Neuronal stem cell (in vitro differentiated cells): ENCODE measurements at regions not wholly inside any gene's neighbourhood (a gene's known extent, or its start where the extent isn't known, plus 50 kb on each side); places are given as distances from the start of the nearest gene placed in this dataset.
"Not testable (repeated sequence)": the region's sequence is repeated elsewhere in the genome, so short reads cannot be mapped to it uniquely, and the experiment has no call there.

Experiments used
- DNase-seq: peaks from one replicate; pipeline ENCODE4 v3.0.0-alpha.2; 2013; ENCODE audit warnings: low spot score
- H2AFZ ChIP-seq: one replicate; pipeline ENCODE4 v1.6.1; 2013; ENCODE audit warnings: mild to moderate bottlenecking, low read length, inconsistent platforms
- H2AK5ac ChIP-seq: 2 replicates; pipeline ENCODE4 v1.6.1; 2013; ENCODE audit warnings: low read depth, mild to moderate bottlenecking, inconsistent platforms, low read length, moderate library complexity, mixed read lengths
- H2BK120ac ChIP-seq: 2 replicates; pipeline ENCODE4 v1.6.1; 2013; ENCODE audit warnings: low read depth, mild to moderate bottlenecking, inconsistent platforms, low read length, moderate library complexity, mixed read lengths
- H2BK12ac ChIP-seq: one replicate; pipeline ENCODE4 v1.6.1; 2013; ENCODE audit warnings: low read length, inconsistent platforms
- H2BK15ac ChIP-seq: 2 replicates; pipeline ENCODE4 v1.6.1; 2013; ENCODE audit warnings: mild to moderate bottlenecking, low read length, inconsistent platforms, mixed read lengths
- H2BK5ac ChIP-seq: one replicate; pipeline ENCODE4 v1.6.1; 2013; ENCODE audit warnings: inconsistent platforms, mild to moderate bottlenecking, low read length, moderate library complexity
- H3K14ac ChIP-seq: one replicate; pipeline ENCODE4 v1.6.1; 2013; ENCODE audit warnings: low read length, inconsistent platforms
- H3K18ac ChIP-seq: 2 replicates; pipeline ENCODE4 v1.6.1; 2013; ENCODE audit warnings: low read length, inconsistent platforms
- H3K23ac ChIP-seq: 2 replicates; pipeline ENCODE4 v1.6.1; 2013; ENCODE audit warnings: low read depth, mild to moderate bottlenecking, mixed read lengths, low read length, inconsistent platforms; ENCODE audit not compliant: poor library complexity
- H3K27ac ChIP-seq: replicated peaks from 3 replicates; pipeline ENCODE4 v1.5.1; 2013; ENCODE audit warnings: low read length, inconsistent platforms
- H3K27me3 ChIP-seq, 3 experiments: 2 replicates each; pipeline ENCODE4 v1.6.1; 2013; ENCODE audit warnings: low read length in 3 of 3, mild to moderate bottlenecking in 2 of 3, inconsistent platforms in 1 of 3, low read depth in 1 of 3, mixed read lengths in 1 of 3, moderate library complexity in 1 of 3; ENCODE audit not compliant: control insufficient read depth in 3 of 3, insufficient read depth in 3 of 3
- H3K36me3 ChIP-seq, 2 donors: replicated peaks in 1 of 2; 2 replicates each; pipeline ENCODE4 v1.6.1; 2013; ENCODE audit warnings: low read length in 2 of 2; ENCODE audit not compliant: control insufficient read depth in 2 of 2, insufficient read depth in 2 of 2
- H3K4ac ChIP-seq: 2 replicates; pipeline ENCODE4 v1.6.1; 2013; ENCODE audit warnings: inconsistent platforms, mild to moderate bottlenecking, low read length, moderate library complexity
- H3K4me1 ChIP-seq, 2 donors: 1 replicate in 1 of 2; 2 replicates in 1 of 2; pipeline ENCODE4 v1.6.1; 2013; ENCODE audit warnings: low read length in 2 of 2, low read depth in 1 of 2; ENCODE audit not compliant: control insufficient read depth in 2 of 2, insufficient read depth in 1 of 2
- H3K4me2 ChIP-seq: one replicate; pipeline ENCODE4 v1.6.1; 2013; ENCODE audit warnings: mild to moderate bottlenecking, low read length, inconsistent platforms; ENCODE audit not compliant: insufficient read depth, poor library complexity, severe bottlenecking
- H3K4me3 ChIP-seq, 2 donors: 2 replicates each; pipeline ENCODE4 v1.5.1; 2013; ENCODE audit warnings: low read length in 2 of 2, mild to moderate bottlenecking in 2 of 2, inconsistent platforms in 1 of 2, moderate library complexity in 1 of 2
- H3K79me1 ChIP-seq: one replicate; pipeline ENCODE4 v1.6.1; 2013; ENCODE audit warnings: low read depth, mild to moderate bottlenecking, inconsistent platforms, low read length, moderate library complexity
- H3K9ac ChIP-seq: one replicate; pipeline ENCODE4 v1.6.1; 2013; ENCODE audit warnings: mild to moderate bottlenecking, low read depth, low read length, inconsistent platforms; ENCODE audit not compliant: poor library complexity
- H3K9me3 ChIP-seq, 2 donors: replicated peaks in 1 of 2; 2 replicates each; pipeline versions ENCODE3 to v1.6.1; 2013; ENCODE audit warnings: low read length in 2 of 2, mild to moderate bottlenecking in 2 of 2, inconsistent platforms in 1 of 2, low read depth in 1 of 2, mixed read lengths in 1 of 2, moderate library complexity in 1 of 2; ENCODE audit not compliant: control insufficient read depth in 2 of 2, insufficient read depth in 1 of 2
- H4K8ac ChIP-seq: one replicate; pipeline ENCODE4 v1.6.1; 2013; ENCODE audit warnings: low read depth, mild to moderate bottlenecking, inconsistent platforms, low read length, moderate library complexity
- H4K91ac ChIP-seq: one replicate; pipeline ENCODE4 v1.6.1; 2013; ENCODE audit warnings: low read length, low read depth, mild to moderate bottlenecking, inconsistent platforms; ENCODE audit not compliant: poor library complexity
- WGBS, 2 donors: extraction: QIAGEN DNeasy Blood & Tissue Kit; methylation state at CpG; one replicate each; pipeline ENCODE4 v1.1.7; 2013; ENCODE audit warnings: missing lambda C conversion rate in 2 of 2, mixed read lengths in 1 of 2; ENCODE audit not compliant: insufficient read length in 2 of 2, insufficient replicate concordance in 1 of 2; ENCODE audit errors: extremely low coverage in 2 of 2; 5-methylcytosine and 5-hydroxymethylcytosine counted together

GRCh38 chr15:91444656-91445055, 344.6 kb downstream of the SV2B start:
- no peak overlapping the region for H4K8ac ChIP-seq
- WGBS, 2 donors, result no CpG with 5 or more reads among the region's 3 CpGs

GRCh38 chr15:91445695-91446228, 345.7 kb downstream of the SV2B start:
- Histone ChIP-seq H4K91ac (no peak overlapping the region), H3K9ac (no peak overlapping the region), H3K14ac (no peak overlapping the region), H3K18ac (no peak overlapping the region), H3K4me3 (no peak overlapping the region), H2BK12ac (no peak overlapping the region), H2BK5ac (no peak overlapping the region), H3K4me1 (peaks cover 0 to 5% of the 10 kb centered on the region in 2 donors), H4K8ac (no peak overlapping the region), H2AFZ (no peak overlapping the region), H2BK15ac (no peak overlapping the region), H3K23ac (no peak overlapping the region), H3K4ac (no peak overlapping the region), H2AK5ac (no peak overlapping the region), H3K4me2 (no peak overlapping the region), H3K79me1 (no peaks in the 10 kb centered on the region), H3K27ac (no peak overlapping the region), H3K36me3 (no peaks in the 10 kb centered on the region), H3K9me3 (no peaks in the 10 kb centered on the region), H2BK120ac (no peak overlapping the region), H3K27me3 (no peaks in the 10 kb centered on the region)
- WGBS, 2 donors, result no CpG with 5 or more reads among the region's 3 CpGs
- no peak for DNase-seq

More at GRCh38 chr15:91444656-91445055, 344.6 kb downstream of the SV2B start:
- no peak overlapping the region for H2BK5ac ChIP-seq
- no peak overlapping the region for H3K4me3 ChIP-seq
- H3K36me3 ChIP-seq, result no peaks in the 10 kb centered on the region
- no peak overlapping the region for H3K27ac ChIP-seq
- no peak for DNase-seq
- H3K9ac ChIP-seq, result no peak overlapping the region
- H3K79me1 ChIP-seq, result no peaks in the 10 kb centered on the region
- H3K4me1 ChIP-seq, result peaks cover 0 to 5% of the 10 kb centered on the region in 2 donors
- no peak overlapping the region for H3K4me2 ChIP-seq
- no peak overlapping the region for H2BK12ac ChIP-seq
- no peaks in the 10 kb centered on the region for H3K9me3 ChIP-seq
- no peak overlapping the region for H3K18ac ChIP-seq
- H3K27me3 ChIP-seq, result no peaks in the 10 kb centered on the region
- H2BK15ac ChIP-seq, result no peak overlapping the region
- H4K91ac ChIP-seq, result no peak overlapping the region
- H2BK120ac ChIP-seq, result no peak overlapping the region
- H3K14ac ChIP-seq, result no peak overlapping the region
- no peak overlapping the region for H3K23ac ChIP-seq
- no peak overlapping the region for H2AK5ac ChIP-seq
- no peak overlapping the region for H2AFZ ChIP-seq
- no peak overlapping the region for H3K4ac ChIP-seq

- no CpG with 5 or more reads among the region's 3 CpGs for WGBS, 2 donors
- Histone ChIP-seq H3K14ac (no peak overlapping the region), H4K8ac (no peak overlapping the region), H2AFZ (no peak overlapping the region), H3K27ac (no peak overlapping the region), H2BK15ac (no peak overlapping the region), H2BK120ac (no peak overlapping the region), H2AK5ac (no peak overlapping the region), H3K9me3 (no peaks in the 10 kb centered on the region), H3K23ac (no peak overlapping the region), H2BK12ac (no peak overlapping the region), H3K27me3 (no peaks in the 10 kb centered on the region), H3K4ac (no peak overlapping the region), H3K9ac (no peak overlapping the region), H3K4me1 (peaks cover 0 to 5% of the 10 kb centered on the region in 2 donors), H3K79me1 (no peaks in the 10 kb centered on the region), H3K18ac (no peak overlapping the region), H3K4me2 (no peak overlapping the region), H2BK5ac (no peak overlapping the region), H3K36me3 (no peaks in the 10 kb centered on the region), H4K91ac (no peak overlapping the region), H3K4me3 (no peak overlapping the region)
- no peak for DNase-seq
Observed at GRCh38 chr15:91447991-91448644, 348.1 kb downstream of the SV2B start.

- H3K4me2 ChIP-seq, H3K4me1 ChIP-seq, H4K8ac ChIP-seq, H2BK120ac ChIP-seq, H3K14ac ChIP-seq, H2AK5ac ChIP-seq, H3K18ac ChIP-seq, H2BK15ac ChIP-seq, H3K27me3 ChIP-seq, H3K4me3 ChIP-seq, H2BK5ac ChIP-seq, H3K23ac ChIP-seq, H3K79me1 ChIP-seq, DNase-seq, H3K4ac ChIP-seq, H3K27ac ChIP-seq, H3K9me3 ChIP-seq, H4K91ac ChIP-seq, H2BK12ac ChIP-seq, H3K36me3 ChIP-seq, H2AFZ ChIP-seq, H3K9ac ChIP-seq: not testable (repeated sequence)
- no CpG with 5 or more reads among the region's 3 CpGs for WGBS, 2 donors
Observed at GRCh38 chr15:91453376-91453775, 353.3 kb downstream of the SV2B start.
